ENCODE measurements at regions not wholly inside any gene's neighbourhood (a gene's known extent, or its start where the extent isn't known, plus 50 kb on each side); places are given as distances from the start of the nearest gene placed in this dataset.

DNA sequence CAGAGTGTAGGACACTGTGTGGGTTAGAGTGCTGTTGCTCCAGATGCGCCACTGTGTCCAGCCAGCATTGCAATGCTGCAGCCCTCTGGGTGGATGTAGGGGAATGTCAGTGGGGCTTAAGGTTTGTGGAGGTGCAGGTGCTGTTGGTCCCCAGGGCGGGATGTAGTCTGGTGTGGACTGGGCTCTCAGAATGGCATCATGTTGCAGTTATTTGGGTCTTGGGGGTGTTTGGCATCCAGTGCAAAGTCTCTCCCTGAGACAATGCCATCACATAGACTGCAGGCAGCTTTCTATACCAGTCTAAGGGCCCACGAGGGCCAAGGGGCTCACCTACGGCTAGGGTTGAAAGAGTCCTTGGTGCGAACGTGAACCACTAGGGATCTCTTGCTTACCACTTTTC lies 275.3 kb downstream of the SOX11 start:
- no peak for DNase-seq

DNA sequence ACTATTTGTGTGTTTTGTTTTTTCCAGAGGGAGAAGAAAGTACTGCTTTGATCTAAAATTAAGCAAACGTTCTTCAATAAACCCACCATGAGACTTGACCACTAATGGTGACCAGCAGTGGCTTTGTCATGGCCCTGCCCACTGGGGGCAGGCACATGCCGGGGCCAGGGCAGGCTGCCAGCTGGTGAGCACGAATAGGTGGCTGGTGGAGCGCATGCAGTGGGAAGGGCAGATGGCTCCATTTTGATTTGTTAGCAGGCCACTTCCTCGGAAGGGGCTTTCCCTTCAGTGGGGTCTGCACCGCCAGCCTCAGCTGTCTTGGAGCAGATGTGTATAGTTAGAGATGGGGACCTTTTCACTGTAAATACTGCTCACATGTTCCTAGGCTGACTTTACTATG lies 277.1 kb downstream of the SOX11 start:
- DNase-seq, result no peak

DNA sequence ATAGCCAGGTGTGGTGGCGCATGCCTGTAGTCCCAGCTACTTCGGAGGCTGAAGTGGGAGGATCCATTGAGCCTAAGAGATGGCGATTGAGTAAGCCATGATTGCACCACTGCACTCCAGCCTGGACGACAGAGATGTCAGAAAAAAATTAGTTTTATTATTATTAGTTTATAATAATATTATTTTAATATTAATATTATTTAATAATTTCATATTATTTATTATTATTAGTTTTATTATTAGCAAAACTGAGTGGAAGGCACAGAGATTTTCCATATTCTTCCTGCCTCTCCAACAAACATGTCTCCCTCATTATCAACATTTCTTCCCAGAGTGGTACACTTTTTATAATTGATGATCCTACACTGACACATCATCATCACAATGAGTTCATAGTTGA lies 278.2 kb downstream of the SOX11 start:
- DNase-seq, result no peak

DNA sequence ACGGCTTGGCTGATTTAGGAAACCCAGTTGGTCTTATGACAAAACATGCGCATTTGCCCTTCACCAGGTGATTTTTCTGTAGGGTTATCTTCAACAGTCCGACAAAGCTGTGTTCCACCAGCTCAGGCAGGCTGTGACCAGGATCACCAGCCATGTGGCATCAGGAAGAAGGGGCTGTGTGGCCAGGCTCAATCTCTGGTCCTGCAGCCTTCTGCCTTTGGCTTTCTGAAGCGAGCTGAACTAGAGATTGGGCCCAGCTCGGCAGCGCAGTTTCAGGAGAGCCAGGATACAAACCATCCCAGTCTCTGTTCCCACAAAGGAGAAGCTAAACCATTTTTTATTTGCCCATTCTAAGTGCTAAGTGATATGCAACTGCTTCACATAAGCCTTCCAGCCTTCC lies 282.3 kb downstream of the SOX11 start:
- DNase-seq, result no peak

DNA sequence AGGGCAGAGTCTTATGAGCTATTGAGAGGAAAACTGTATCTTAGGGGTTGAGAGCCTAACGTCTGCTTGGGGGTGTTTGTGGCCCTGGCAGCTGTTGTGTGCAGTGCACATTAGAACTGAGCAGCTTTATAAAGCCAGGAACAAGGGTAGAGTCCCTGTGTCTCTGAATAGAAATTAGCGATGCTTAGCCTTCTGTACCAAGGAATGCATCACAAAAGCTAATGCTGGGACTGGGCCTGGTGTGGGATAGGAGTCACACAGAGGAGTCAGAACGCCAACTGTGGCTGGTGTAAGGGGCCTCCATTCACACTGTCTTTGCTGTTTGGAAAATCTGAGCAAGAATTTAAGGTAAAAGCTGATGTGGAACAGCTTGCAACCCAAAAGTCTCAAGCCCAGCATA lies 283.2 kb downstream of the SOX11 start:
- DNase-seq, result no peak

DNA sequence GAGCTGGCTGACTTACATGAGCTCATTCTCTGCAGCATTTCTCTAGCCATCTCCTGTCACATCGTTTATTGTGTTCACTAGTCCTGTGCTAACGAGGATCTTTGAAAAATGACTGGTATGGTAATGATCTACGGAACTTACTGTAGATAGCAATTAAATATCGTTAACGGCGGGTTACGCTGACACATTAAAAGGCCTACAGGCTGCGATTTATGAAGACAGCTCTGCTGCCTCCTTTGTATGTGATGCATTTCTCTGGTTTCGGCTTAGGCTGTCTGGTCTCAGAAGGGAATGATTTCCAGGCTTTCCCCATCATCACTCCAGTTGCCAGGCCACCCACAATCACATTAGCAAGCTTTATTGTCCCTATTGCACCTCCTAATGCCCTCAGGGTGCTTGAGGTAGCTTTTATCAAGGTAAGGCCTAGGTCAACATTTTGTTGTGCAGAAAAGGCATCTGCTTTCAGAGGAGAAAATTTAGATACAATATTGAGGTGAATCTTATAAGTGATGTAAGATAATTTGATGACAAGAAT lies 284.4 kb downstream of the SOX11 start:
- no peak for DNase-seq

DNA sequence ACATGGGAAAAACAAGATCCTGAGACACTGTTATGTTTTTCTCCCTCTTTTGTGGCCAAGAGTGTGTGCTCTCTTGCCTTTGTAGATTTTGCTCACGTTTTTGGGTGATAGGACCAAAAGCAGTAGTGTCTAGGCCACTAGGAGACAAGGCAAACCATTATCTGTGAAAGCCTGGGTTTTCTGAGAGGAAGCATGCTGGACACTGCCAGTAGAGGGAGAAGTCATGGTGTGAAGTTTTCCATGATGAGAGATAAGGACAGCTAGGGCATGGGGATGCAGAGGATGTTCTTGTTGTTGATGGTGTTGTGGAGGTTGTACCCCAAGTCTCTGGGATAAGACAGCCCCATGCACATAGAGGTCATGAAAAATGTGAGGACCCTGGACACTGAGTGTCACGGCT lies 285.3 kb downstream of the SOX11 start:
- DNase-seq, result no peak

DNA sequence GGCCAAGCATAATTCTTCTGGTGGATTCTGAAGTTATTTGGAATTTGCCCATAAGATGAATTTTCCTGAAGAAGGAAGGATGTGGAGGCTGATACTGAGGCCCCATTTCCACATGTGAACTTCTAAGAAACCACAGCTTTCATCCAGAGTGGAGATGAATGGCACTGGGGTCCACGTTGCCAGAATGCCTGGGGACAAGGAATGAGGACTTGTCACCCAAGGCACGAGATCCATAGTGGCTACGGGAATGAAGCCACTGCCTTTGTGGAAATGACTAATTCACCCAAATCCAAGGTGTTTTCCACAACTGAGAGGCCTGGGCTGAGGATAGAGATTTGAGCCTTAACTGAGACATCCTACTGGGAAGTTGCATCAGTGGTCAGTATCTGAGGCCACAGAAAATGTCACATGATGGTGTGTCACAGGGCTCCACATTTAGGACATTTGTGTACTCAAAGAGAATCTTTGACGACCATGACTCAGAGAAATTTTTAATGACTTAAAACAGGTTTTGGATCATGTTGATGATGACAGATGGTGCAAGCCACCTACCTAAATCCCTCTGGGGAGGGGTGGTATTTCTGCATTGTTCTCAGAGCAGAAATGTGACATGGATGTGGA lies 286.1 kb downstream of the SOX11 start:
- DNase-seq, result no peak

DNA sequence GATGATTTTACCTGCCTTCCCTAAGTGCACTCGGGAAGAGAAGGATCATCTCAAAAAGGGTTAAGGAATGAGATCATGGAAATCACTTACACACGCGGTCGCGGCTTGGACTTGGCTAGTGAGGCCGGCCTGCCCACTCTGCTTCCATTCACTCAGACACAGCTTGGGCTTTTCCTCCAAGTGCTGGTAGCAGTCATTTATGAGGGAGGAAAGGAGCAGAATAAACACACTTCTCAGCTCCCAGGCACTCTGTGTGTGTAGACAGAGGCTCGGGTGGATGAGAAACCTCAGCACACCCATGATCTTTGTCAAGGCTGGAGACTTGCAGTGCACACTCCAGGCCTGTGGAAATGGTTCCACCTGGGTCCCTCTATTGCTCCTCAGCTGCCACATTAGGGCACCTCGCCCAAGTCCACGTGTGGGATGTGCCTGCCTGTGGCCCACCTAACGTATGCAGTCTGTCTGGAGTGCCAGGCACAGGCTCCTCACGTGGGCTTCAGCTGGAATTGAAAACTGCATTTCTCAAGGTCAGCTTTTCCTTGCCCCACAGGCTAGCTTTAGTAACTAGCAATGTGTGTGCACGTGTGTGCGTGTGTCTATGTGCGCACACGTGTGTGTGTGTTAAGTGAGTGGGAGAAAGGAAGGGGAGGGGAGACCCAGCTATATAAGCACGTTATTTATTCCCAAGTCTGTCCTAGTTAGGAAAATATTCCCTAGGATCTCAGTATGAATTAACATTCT lies 288.4 kb downstream of the SOX11 start:
- DNase-seq, result no peak

DNA sequence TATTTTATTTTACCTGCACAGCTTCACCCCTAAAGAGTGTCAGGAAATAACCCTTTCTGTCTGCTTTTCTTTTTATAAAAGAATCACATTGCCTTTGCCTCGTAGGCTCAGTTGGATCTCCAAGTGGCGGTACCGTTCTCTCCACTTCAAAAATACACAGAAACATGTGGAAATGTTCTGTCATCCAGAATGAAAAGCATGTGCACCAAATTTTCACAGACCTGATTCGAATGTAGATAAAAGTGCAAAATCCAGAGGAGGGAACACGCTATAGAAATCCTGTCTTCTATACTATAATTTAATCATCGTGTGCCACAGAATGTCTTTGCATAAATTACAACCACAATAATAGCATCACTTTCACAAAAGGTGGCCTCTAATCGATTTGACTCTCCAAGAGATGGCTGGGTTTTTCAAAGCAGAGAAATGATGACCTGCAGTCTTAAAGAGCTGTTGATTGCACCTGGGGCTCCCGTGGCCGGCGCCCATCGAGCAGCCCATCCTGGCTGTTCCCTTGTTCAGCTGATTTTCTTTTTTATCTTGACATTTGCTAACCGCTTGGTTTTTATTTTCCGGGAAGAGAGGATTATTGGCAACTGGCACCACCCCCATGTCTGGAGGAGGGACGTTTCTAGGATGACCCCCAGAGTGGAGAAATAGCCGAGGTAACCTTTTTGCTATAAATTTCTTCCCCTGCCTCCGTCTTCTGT lies 290.2 kb downstream of the SOX11 start:
- no peak for DNase-seq

DNA sequence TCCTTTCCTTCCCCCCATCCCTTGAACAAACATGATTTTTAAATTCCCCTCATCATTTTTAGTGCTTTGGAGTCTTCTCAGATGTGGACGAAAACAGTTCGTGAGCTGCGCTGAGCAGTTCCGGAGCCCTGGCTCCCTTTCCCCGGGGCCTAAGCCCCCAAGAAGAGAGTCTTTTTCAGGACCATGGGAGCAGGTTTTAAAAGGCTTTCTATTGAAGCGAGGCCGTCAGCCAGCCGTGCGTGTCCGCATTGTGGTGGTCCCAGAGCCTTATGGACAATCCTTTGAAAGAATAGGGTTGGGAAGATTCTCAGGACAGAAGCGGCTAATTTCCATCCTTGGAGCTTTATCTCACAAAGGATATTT lies 290.7 kb downstream of the SOX11 start:
- no peak for DNase-seq

DNA sequence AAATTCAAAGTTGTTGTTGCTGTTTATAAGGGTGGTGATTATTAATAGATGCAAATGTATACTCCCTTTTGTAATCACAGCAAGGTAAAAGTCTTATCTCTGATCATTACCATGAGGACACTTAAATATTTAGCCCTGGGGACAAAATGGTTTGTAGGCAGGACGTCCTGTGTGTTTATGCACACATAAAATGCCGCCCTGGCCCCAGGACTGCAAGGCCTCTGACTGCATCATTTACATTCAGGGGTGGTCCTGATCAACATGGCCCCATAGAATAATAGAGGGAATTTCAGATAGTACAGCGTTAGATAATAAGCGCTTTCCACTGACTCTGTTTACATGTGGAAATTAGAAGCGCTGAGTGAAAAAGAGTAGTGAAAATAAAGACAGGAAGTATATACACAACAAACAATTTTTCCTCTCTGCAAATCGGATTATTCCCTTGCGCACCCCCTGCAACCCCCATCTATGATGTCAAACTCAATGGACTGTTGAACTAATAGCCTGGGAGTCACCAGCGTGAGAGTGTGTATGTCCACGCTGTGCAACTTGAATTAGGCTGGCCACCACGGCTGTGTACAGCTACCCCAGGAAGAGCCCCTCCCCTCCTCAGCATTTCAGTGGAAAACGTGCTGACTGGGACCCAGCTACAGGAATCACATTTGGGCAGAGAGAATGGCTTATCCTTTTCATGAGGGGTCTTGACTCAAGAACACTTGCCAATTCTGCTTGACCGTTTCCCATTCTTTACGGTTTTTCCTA lies 291.5 kb downstream of the SOX11 start:
- DNase-seq, result no peak

DNA sequence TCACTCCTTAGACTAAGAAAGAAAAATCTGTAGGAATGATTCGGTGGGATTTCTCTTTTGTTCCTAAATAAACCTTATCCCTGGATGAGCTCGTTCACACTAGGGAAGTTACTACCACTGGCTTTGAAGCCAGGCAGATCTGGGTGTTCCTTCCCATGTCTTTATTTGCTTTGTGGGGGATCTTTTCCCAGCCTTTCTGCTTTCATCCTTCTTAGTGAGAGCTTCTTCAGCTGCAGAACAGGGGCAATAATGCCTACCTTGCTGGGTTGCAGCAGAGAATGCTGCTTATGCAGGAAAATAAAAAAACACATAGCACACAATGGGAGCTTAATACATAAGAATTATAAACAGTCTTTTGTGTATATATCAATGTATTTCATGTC lies 292.1 kb downstream of the SOX11 start:
- no peak for DNase-seq

DNA sequence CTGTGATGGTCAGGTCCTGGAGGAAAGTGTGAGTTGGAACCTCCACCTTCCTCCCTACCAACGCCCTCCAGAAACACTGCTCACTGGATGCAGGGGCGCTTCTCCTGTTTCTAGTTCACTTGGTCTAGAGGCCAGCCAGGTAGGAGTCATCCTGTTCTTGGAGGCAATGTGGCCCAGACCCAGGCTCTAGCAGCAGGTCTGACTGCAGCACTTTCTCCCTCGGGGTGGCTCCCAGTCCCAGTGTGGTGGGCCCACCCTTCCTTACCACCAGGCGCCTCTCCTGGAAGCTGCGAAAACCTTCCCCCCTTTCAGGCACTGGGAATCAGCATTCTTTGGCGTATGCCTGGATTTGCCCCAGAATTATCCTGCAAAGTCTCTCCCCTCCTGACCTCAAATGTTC lies 292.8 kb downstream of the SOX11 start:
- no peak for DNase-seq

DNA sequence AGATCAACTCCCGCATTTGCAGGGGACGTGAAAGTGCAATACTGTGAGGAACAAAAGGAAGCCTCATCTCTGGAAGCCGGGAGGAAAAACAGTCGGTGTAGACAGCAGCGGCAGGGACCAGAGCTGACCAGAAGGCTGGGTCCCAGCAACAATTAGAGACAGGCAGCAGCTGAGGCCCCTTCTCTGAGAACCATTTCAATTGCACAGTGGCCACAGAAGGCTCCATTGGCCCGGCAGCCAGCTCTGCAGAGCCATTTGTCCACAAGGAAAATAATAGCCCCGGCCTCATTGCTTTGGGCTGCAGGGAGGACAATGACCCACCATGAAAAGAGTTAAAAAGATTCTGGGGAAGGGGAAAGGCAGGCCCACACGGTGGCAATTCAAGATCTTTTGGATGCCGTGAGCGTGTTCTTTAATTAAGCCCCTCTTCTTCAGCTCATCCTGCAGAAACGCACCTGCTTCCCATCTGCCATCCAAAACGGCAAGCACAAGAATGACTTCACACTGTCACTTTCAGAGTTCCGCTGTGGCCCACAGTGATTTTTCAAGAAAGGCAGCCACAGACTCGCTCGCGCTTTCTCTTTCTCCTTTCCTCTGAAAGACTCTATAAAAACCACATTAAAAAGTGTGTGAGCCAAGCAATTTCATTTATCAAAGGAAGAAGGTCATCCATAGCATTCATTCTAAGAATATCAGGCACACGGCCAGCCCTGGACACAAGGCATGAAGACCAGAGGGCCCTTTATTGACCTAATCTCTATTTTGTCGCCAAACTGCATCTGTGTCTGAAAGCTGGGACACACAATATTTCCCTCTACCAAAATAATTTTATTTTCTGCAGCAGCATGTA lies 293.6 kb downstream of the SOX11 start:
- no peak for DNase-seq

DNA sequence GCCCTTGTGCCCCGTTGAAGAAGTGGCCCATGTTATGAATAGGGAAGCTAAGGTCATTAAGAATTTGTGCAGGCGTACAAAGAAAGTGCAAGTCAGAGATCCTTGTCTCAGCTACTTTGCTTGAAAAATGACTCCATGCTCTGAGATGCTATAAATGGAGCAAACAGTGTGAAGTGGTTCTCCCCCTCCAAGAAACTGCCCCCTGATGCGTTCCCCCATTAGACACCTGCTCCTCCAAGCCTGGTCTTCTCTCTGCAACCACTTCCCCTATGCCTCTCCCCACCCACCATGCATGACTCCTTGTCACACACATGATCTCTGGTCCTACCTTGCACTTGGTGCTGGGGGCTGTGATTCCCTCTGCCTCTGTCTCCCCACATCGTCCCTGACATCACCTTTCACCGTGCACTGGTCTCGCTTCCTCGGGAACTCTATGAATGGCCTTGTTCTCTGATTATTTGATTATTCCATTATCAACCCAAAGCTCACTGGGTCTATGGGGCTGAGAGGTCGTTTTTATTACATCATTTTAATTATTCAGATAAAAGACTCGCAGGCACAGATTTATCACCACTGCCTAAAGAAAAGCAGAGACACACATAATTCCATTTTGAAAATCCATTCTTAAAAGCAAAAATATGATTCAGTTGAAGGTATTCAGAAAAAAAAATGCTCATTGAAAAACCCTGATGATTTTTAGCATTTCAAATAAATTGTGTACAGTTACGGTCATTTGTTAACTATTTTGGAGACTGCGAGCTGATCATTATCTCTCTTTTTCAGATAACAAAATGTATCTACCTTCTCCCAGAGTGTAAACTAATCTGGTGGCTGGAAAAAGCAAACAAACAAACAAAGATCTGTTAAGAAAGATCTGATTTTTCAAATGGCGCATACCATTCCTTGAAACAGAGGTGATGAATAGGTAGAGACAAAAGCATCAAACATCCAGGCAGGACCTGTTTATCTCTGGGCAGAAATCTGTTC lies 294.9 kb downstream of the SOX11 start:
- no peak for DNase-seq

DNA sequence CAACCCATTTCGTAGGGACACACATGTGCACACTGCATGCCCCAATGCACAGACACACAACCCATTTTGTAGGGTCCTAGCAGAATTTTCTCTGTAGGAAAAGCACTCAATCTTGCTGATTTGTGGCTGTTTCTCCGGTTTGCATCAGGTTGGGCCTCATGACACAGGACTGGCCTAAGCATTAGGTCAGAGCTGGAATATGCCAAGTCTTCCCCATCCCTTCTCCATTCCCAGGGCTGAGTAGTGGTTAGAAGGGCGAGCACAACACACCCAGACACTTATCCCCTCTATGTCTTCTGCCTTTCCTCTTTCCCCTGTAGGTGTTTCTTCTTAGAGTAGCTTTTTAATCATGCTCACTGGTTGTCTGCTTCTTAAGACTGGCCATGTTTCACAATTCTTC lies 295.9 kb downstream of the SOX11 start:
- DNase-seq, result no peak

DNA sequence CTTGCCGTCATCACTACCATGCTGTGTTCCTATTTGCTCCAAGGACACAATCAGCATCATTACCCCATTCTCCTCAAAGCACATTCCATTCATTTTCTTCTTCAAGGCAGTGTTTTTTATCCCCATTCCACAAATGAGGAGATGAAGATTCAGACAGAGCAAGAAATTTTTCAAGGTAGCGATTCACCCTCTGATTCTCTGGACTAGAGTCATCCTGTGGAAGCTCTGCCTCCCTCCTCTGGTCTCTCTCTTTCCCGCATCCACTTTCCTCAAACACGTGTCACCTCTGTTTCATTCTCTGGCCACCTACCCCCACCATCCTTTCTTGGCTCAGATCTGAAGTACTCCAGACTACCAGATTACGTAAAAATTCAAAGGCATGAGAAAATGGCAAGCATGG lies 297.9 kb downstream of the SOX11 start:
- no peak for DNase-seq

DNA sequence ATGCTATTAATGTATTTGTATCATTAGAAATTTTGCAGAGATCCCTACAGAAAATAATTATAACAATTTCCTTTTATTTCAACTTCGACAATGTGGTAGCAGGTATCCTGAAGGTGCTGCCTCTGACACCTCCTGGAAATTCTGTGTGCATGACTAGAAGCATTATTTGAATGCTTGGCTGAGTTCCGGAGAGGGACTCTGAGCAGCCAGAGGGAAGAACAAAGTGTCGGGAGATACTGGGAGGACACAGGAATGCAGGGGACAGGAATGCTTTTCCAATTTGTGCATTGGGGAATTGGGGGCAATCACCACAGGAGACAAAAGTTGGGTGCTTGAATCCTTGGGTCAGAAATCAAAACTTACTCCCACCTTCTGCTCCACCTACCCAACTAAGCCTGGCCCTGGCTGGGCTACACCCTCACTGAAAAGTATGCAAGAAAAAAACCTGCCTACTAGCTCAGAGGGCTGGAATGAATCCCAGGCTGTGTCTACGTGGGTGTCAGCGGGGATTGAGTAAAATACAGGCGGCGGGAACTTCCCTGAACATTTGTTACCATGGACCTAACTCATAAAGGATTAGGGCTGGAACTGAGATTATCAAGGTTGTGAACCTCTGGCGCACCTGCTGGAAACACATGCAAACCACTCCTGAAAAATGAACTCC lies 299.3 kb downstream of the SOX11 start:
- no peak for DNase-seq

DNA sequence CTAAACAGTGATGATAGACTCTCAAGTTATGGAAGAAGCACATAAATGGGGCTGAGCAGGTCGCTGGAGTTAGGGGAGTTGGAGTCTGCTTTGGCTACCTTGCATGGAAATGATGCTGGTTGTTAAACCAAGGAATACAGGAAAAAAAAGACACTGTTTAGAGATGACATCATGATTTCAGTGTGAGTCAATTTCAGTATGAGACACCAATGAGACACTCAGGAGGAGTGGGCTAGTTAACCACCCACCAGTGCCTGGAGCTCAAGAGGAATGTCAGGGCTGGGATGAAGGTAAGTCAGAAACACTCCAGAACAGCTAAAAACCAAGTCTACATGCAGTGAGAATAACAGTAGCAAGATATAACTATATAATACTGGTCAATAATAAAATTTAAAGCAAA lies 303.6 kb downstream of the SOX11 start:
- DNase-seq, result no peak

DNA sequence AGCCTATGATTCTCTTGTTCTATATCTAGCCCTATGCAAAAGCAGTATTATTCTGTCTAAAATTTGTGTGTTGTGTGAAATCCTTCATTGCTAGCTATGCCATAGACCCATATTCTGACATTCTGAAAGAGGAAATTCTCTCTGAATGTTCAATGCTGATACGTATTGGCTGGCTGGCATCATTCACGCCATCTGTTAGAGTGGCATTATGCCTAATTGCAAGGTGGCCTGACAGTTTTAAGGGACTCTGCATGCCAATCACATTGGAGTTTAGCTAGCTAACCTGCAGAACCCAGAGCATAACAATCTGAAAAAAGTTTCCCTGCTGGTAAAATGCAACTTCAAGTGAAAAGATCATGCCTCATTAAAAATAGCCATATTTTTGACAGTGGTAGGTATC lies 316.0 kb downstream of the SOX11 start:
- DNase-seq, result no peak

All from activated naive CD4-positive, alpha-beta T cell treated with Interleukin-2 at 50 U/mL for 16 hours (primary cell).